ENCODE measurements at regions not wholly inside any gene's neighbourhood (a gene's known extent, or its start where the extent isn't known, plus 50 kb on each side); places are given as distances from the start of the nearest gene placed in this dataset.

- Histone ChIP-seq H3K4me1 (ENCODE audit: control insufficient read depth in 1 of 2, insufficient read depth in 1 of 2, low read depth in 1 of 2, low read length in 1 of 2) (peaks cover 5 to 15% of the 10 kb centered on the region in 2 experiments), H3K9me3 (no peaks in the 10 kb centered on the region), H3K36me3 (no peaks in the 10 kb centered on the region), H3K4me3 (ENCODE audit: low read depth in 1 of 2, low read length in 1 of 2) (no peak overlapping the region), H3K27ac (no peak overlapping the region), H3K27me3 (peaks cover 10% of the 10 kb centered on the region)
- TF ChIP-seq CTCF (IDR thresholded peaks at IDR 0.05) = no peak
Measured at GRCh38 chr20:60403105-60403741, 445.0 kb downstream of the CDH26 start.

- Histone ChIP-seq H3K4me3 (ENCODE audit: low read depth in 1 of 2, low read length in 1 of 2) (no peak overlapping the region), H3K4me1 (ENCODE audit: control insufficient read depth in 1 of 2, insufficient read depth in 1 of 2, low read depth in 1 of 2, low read length in 1 of 2) (peaks cover 7 to 22% of the 10 kb centered on the region in 2 experiments), H3K9me3 (no peaks in the 10 kb centered on the region), H3K27me3 (no peaks in the 10 kb centered on the region), H3K36me3 (no peaks in the 10 kb centered on the region), H3K27ac (no peak overlapping the region)
- TF ChIP-seq CTCF (IDR thresholded peaks at IDR 0.05) = no peak
Measured at GRCh38 chr20:60407011-60407771, 449.0 kb downstream of the CDH26 start.

- Histone ChIP-seq H3K27ac (no peak overlapping the region), H3K36me3 (no peaks in the 10 kb centered on the region), H3K9me3 (no peaks in the 10 kb centered on the region), H3K4me3 (ENCODE audit: low read depth in 1 of 2, low read length in 1 of 2) (no peak overlapping the region), H3K27me3 (no peaks in the 10 kb centered on the region), H3K4me1 (ENCODE audit: control insufficient read depth in 1 of 2, insufficient read depth in 1 of 2, low read depth in 1 of 2, low read length in 1 of 2) (peaks cover 7 to 22% of the 10 kb centered on the region in 2 experiments)
- no peak for TF ChIP-seq CTCF (IDR thresholded peaks at IDR 0.05)
Measured at GRCh38 chr20:60407938-60408337, 449.7 kb downstream of the CDH26 start.

GRCh38 chr20:60408435-60408834 lies 450.2 kb downstream of the CDH26 start:
- no peaks in the 10 kb centered on the region for H3K27me3 ChIP-seq
- peaks cover 7 to 22% of the 10 kb centered on the region in 2 experiments for H3K4me1 ChIP-seq (ENCODE audit: control insufficient read depth in 1 of 2, insufficient read depth in 1 of 2, low read depth in 1 of 2, low read length in 1 of 2)
- H3K9me3 ChIP-seq = no peaks in the 10 kb centered on the region
- no peak overlapping the region for H3K27ac ChIP-seq
- TF ChIP-seq CTCF (IDR thresholded peaks at IDR 0.05) = no peak
- no peaks in the 10 kb centered on the region for H3K36me3 ChIP-seq
- H3K4me3 ChIP-seq (ENCODE audit: low read depth in 1 of 2, low read length in 1 of 2) = no peak overlapping the region

- Histone ChIP-seq H3K4me1 (ENCODE audit: control insufficient read depth in 1 of 2, insufficient read depth in 1 of 2, low read depth in 1 of 2, low read length in 1 of 2) (peaks cover 7 to 22% of the 10 kb centered on the region in 2 experiments), H3K4me3 (ENCODE audit: low read depth in 1 of 2, low read length in 1 of 2) (no peak overlapping the region), H3K27ac (no peak overlapping the region), H3K36me3 (no peaks in the 10 kb centered on the region), H3K27me3 (no peaks in the 10 kb centered on the region), H3K9me3 (no peaks in the 10 kb centered on the region)
- no peak for TF ChIP-seq CTCF (IDR thresholded peaks at IDR 0.05)
Measured at GRCh38 chr20:60410618-60411264, 452.5 kb downstream of the CDH26 start.
